ENCODE measurements at regions not wholly inside any gene's neighbourhood (a gene's known extent, or its start where the extent isn't known, plus 50 kb on each side); places are given as distances from the start of the nearest gene placed in this dataset.

DNA sequence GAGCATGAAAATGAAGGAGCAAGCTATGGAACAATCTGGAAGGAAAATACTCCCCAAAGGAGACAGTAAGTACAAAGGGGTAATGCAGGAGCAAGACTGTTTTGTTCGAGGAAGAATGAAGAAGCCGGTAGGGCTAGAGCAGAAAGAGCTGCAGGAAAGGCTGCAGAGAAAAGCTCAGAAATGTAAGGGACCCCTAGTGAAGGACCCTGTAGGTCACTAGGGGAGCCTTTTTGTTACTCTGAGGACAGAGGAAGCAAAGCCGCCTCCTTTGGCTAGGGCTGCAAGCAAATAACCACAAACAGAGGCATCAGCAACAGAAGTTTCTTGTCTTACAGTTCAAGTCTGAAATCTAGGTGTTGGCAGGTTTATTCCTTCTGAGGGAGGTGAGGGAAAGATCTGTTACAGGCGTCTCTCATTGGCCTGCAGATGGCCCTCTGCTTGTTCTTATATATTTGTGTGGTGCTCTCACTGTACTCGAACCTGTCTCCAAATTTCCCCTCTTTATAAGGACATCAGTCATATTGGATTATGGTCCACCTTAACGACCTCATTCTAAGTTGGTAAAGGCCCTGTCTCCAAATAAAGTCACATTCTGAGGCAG lies 362.3 kb downstream of the COG6 start:
- TF ChIP-seq, protein P1, sequence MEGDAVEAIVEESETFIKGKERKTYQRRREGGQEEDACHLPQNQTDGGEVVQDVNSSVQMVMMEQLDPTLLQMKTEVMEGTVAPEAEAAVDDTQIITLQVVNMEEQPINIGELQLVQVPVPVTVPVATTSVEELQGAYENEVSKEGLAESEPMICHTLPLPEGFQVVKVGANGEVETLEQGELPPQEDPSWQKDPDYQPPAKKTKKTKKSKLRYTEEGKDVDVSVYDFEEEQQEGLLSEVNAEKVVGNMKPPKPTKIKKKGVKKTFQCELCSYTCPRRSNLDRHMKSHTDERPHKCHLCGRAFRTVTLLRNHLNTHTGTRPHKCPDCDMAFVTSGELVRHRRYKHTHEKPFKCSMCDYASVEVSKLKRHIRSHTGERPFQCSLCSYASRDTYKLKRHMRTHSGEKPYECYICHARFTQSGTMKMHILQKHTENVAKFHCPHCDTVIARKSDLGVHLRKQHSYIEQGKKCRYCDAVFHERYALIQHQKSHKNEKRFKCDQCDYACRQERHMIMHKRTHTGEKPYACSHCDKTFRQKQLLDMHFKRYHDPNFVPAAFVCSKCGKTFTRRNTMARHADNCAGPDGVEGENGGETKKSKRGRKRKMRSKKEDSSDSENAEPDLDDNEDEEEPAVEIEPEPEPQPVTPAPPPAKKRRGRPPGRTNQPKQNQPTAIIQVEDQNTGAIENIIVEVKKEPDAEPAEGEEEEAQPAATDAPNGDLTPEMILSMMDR (IDR thresholded peaks at IDR 0.05): no peak

DNA sequence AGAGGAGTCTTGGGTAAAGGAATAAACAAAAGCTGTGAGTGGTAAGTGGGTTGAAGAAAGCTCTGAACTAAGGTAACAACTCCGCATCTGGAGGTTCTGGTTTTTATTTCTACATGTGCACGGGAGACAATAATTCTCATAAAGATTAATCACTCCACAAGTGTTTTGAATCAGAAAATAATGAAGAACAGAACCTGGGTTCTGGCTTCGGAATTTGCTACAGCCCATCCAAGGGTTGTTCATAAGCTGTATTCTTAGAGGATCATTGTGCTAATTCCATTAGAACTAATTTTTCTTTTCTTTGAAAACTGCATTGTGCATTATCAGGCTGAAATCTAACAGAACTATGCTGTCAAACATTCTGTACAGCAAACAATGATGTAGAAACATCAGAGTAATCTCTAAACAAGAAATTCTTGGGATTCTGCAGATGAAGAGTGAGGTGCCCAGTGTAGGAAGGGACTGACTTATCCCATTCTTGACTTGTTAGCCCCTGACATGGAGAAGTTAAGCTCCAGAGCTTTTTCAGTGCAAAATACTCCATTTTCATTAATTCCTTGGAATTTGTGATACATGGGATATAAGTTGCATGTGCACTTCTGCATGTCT lies 368.2 kb downstream of the COG6 start:
- TF ChIP-seq, protein P1 (IDR thresholded peaks at IDR 0.05): no peak

DNA sequence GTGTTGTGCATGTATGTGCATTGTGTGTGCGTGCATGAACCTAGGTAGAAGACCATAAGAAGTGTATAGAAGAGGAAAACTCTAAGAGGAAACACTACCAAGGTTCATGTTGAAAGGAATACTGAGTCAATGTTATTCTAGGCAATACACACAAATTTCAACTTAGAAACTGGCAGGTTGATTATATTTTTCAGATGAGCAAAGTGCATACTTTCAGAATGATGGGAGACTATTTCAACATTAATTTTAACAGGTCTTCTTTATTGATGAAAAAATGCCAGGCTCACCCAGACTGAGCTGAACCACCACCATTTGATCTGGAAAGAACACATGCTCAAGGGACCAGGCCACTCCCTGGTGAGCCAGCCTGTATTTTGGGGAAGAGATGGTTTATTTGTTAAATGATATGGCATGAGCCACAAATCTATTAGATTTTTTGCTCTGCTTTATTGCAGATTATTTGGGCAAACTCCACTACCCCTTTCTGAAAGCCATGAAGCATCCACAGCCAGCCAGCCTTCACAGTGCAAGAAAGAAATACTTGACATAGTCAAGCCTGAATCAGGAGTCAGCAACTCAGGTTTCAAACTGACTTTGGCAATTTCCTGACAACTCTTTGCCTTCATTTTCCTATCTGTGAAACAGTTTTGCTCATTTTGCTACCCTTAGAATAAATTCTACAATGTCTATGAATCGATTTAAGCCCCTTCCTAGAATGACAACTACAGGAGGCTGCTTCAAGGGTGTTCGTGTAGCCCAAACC lies 368.9 kb downstream of the COG6 start:
- TF ChIP-seq, protein P1 (IDR thresholded peaks at IDR 0.05): no peak

DNA sequence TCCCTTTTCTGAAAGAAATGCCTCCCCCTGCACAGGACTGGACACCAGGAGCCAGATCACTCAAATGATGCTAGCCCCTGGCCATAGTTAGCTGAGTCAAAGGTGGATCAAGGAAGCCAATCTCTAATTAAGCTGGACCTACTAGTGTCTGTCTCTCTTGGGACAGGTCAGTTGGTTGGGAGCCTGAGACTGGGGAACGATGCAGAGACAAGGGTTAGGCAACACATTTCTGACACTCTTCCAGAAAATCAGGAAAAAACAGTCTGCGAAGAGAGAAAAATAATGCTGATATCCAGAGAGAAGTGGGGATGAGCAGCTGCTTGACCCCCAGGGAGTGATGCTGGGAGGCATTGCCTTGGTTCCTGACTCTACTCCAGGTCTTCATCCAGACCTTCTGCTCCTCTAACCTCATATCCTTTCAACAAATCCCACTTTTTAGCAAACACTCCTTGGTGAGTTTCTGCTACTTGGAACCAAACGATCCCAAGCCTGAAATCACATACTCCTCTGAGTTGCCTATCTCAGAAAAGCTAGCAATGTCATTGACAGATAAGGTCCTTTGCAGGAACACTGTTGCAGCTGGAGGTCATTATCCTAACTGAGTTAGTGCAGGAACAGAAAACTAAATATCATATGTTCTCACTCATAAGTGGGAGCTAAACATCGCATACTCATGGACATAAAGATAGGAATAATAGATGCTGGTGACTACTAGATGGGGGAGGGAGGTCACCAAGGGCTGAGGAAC lies 369.7 kb downstream of the COG6 start:
- TF ChIP-seq, protein P1 (IDR thresholded peaks at IDR 0.05): no peak

DNA sequence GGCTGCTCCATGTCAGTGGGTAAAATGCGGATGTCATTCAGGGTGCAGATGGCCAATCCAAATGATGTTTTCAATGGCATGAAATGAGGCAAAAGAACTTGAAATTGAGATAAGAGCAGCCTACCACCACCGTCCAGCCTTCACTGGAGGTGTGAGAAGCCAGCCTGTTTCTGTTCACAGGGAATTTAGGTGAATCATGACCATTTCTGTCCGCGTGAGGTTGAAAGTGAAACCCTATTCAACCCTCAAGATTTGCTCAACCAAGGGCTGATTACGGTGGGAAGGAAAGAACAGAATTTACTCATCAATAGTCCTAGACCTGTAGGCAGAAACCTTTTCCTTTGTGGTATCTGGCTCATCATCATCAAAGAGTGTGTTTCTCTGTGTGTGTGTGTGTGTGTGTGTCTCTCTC lies 370.7 kb downstream of the COG6 start:
- TF ChIP-seq, protein P1 (IDR thresholded peaks at IDR 0.05): no peak

DNA sequence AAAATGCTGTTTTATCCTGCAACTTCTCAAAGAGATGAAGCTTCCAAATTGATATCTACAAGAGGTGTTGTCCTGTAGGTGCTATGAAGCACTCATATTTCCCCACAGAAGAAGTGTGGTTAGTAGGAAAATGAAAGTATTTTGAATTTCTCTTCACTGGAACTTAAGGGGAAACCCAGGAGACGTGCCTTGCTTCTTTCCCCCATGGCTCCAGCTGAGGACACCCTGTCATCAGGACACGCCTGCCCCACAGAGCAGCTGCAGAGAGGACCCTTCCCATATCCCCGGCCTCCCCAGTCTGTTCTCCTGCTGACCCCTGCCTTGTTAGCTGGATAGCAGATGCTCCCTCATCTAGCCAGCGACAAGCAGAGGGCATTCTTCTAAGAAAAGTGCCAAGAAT lies 371.3 kb downstream of the COG6 start:
- TF ChIP-seq, protein P1 (IDR thresholded peaks at IDR 0.05): no peak

DNA sequence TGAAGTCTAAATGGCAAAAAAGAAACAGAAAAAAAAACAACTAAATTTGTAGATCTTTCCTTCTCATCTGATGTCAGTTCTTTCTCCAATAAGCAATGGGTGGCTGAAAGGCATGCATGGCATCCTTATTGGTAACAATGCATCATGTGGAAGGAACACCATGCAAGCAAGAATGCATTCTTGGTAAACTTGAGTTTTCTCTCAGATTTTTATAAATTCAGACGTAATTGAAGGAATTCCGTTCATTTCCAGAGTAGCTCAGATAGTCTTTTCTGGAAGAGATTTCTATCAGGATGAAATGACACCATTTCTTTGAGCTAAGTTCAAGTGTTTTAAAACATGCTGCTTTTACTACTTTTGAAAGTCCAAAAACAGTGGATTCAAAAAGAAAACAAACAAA lies 373.0 kb downstream of the COG6 start:
- TF ChIP-seq, protein P1 (IDR thresholded peaks at IDR 0.05): no peak
